HG03378 (cell line): ENCODE measurements at regions not wholly inside any gene's neighbourhood (a gene's known extent, or its start where the extent isn't known, plus 50 kb on each side); places are given as distances from the start of the nearest gene placed in this dataset.

Experiments used
- ATAC-seq: cut with Tn5 transposase; IDR thresholded peaks from one replicate; pipeline ENCODE4 v1.9.1; 2021; ENCODE audit warnings: mild to moderate bottlenecking, moderate library complexity; ENCODE audit not compliant: unreplicated experiment

DNA sequence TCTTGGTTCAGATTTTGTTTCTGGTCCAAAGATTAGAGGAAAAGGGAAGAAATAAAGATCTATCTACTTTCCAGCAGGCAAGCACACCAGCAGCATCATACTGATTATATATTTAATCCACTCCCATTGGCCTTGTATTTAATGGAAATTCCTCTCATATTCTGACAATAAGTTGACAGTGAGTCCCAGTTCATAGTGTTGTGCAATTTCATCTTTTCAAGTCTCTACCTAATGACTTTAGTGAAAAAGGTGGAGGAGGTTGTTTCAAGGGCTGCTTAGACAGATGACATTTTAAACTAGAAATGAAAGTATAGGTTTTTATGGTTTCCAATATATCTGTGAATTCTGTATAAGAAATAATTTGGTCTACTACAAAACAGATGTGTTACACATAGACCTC is 298.6 kb downstream of the PABPC4L start:
- no peak for ATAC-seq

DNA sequence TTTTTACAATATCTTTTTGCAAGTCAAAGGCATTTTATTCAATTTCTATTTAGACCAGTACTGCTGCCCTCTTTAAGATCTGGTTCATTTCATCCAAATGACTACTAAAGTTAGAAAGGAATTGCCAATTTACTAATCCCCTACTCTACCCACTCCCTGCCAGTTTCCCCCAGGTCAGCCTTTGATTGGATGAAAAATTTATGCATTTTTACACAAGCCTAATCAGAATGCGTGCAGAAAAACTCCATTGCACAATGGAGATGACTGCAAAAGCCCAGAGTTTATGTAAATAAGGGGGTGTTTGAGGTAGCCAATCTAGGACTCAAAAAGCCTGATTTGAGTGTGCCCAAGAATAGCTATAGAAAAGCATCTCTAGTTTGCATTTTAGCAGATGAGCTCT is 310.6 kb downstream of the PABPC4L start:
- ATAC-seq = no peak

- no peak for ATAC-seq
Measured at GRCh38 chr4:133887723-133888122, 313.9 kb downstream of the PABPC4L start.

DNA sequence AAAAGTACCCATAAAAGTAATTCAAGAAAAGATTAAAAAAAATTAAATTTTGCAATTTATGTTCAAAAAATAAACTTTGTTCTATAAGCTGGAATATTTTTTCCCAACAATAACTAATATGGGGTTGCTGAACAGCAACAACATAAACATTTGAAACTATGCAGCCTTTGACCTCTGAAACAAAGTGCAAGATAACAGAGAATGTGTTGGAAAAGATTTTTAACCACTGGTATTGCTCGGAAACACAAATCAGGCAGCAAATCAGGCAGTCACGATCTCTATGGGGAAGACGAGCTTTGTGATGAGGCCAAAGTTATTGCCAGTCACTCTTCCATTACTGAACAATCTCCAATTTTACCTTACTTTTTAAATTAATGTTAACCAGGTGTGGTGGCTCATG is 332.1 kb downstream of the PABPC4L start:
- no peak for ATAC-seq

GRCh38 chr4:133868856-133869255 is 332.7 kb downstream of the PABPC4L start:
- ATAC-seq = no peak

DNA sequence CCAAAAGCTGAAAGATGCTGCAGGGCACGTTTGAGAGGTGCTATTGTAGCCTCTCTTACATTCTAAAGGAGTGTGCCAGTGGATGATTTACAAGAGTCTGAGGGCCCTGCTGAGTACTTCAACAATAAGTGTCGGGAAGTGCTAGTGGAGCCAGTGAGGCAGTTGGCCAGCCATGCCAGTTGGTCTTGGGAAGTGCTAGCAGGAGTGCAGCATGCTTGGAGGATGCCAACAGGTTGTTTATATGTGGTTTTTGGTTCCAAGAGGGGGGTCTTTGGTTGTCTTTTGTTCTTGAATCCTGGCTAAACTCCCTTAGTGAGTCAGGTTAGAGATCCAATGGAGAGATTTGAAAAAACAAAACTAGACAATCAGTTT is 335.3 kb downstream of the PABPC4L start:
- ATAC-seq = no peak

DNA sequence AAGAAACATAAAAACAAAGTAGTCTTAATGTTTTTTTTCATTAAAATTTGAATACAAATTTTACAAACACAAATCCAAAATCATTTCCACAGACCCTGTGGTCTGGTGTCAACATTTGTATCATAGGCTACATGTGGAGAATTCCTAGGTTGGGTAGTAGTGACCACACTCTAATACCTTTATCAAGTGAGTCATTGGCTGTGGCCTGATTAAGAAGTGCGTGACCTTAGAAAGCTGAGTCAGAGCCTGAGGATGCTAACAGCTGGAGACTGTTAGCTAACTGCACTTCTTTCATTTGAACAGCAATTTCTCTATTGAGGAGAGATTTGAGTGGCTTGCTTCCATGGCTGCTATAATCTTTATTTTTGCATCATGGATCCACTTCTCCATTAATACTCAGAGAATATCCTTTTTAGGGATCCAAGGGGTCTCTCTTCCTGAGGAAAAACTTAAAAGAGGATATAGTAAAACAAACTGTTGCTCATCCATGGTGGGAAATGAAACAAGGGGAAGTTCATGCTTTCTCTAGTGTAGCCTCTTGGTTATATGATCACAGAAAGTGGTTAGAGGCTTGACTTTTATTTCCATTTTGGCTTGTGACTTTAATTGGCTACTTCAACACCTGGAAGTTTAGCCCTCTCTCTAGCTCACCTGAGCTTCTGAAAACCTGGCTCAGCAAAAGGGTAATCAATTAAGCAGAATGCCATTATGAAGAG is 335.8 kb downstream of the PABPC4L start:
- no peak for ATAC-seq

DNA sequence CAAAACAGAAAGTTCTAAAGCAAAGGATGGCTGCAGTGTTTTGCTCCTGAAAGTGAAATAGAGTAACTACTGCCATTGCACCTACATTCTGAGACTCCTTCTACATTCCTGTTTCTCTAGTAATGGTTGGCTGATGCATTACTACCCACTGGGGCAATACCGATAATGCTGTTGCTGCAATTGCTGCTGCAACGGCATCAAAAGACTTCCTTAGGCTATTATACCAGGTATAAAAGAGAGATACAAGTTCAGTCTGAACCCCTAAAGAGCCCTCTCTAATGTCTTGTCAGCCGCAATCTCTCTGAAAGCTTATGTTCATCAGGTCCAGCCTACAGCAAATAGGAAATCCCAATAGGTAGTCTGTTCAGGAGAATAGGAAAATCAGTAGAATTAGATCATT is 338.4 kb downstream of the PABPC4L start:
- ATAC-seq = no peak

DNA sequence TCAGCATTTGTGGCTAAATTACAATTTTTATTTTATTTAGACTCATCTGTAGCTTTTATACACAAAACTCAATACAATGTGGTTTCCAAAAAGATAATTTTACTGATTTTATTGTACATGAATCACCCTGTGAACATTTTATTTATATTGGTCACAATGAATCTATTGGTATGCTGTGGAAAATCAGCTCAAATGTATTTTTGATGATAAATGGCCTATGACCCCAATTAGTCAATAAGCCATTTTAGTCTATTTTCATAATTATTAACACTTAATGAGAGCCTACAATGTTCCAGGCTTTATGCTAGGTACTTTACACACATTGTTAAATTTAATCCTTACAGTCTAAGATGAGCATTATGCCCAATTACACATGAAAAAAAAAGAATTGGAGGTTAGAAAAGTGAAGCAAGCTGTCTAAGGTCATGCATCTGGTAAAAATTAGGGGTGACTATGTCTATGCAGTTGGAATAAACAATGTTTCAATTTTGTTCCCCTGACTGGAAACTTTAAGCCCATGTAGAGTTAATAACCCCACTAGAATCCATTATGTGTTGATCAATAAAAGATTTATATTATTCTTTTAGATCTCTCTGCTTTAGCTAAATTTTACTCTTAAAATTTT is 344.7 kb downstream of the PABPC4L start:
- ATAC-seq = no peak

DNA sequence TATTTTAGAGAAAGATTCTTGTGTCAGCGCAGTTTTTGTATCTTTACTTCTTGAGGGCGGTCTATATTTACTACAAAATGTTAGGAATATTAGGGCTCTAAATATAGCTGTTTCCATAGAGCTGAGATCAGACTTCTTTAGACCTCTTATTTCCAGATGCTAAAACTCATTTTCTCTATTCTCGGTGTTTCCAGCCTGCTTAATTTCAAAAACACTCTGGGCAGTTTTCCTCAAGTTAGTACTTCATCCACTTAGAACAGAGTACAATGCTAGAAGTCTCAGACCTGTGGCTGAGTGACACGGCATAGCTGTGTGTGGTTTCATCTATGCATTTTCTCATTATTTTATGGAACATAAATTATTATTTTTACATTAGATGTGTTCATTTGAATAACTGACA is 346.6 kb downstream of the PABPC4L start:
- ATAC-seq = no peak

DNA sequence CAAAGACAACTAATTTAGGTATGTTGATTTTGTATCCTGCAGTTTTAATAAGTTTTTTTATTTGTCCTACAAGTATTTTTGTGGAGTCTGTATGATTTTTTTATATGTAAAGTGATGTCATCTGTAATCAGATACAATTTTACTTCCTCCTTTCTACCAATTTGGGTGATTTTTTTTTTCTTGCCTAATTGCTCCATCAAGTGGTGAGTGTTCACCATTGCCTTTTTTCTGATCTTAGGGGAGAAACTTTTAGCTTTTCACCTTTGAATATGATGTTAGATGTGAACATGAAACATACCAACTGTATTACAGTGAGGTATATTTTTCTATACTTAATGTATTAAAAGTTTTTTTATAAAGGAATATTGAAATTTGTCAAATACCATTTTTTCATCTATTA is 362.3 kb downstream of the PABPC4L start:
- ATAC-seq = no peak

DNA sequence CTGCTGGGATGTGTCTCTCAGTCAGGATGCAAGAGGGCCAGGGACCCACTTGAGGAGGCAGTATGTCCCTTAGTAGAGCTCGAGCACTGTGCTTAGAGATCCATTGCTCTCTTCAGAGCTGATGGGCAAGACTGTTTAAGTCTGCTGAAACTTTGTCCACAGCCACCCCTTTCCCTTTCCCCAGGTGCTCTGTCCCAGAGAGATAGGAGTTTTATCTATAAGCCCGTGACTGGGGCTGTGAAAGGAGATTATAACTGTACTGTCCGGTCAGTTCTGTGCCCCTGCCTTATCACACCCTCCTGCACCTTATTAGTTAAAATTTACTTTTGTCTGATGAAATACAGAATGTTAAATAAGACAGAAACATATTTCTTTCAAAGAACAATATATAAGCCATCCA is 378.4 kb downstream of the PABPC4L start:
- ATAC-seq = no peak

DNA sequence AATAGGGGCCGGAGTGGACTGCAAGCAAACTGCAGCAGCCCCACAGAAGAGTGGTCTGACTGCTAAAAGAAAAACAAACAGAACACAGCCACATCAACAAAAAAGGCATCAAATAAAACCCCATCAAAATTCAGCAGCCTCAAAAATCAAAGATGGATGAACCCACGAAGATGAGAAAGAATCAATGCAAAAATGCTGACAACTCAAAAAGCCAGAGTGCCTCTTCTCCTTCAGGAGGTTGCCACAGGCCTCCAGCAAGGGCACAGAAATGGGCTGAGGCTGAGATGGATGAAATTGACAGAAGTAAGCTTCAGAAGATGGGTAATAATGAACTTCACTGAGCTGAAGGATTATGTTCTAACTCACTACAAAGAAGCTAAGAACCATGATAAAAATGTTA is 388.6 kb downstream of the PABPC4L start:
- ATAC-seq = no peak

DNA sequence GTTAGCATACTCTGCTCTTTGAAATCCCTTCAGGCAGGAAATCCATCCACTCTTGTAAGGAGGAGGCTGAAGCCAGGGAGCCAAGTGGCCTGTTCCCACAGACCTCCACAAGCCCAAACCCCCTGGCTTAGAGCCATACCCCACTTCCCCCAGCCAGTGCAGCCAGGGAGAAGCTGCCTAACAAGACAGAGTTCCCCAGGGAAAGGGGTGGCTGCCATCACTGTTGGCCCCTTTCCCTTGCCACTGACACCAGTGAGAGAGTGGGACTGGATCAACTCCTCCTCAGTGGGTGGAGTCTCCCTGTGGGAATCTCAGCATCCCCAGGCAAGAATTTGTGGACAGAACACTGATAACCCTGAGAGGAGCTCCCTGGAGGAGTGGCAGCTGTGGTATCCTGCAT is 389.4 kb downstream of the PABPC4L start:
- ATAC-seq = no peak

- no peak for ATAC-seq
Measured at GRCh38 chr4:133808151-133808550, 393.4 kb downstream of the PABPC4L start.

GRCh38 chr4:133803341-133803740 is 398.2 kb downstream of the PABPC4L start:
- no peak for ATAC-seq

DNA sequence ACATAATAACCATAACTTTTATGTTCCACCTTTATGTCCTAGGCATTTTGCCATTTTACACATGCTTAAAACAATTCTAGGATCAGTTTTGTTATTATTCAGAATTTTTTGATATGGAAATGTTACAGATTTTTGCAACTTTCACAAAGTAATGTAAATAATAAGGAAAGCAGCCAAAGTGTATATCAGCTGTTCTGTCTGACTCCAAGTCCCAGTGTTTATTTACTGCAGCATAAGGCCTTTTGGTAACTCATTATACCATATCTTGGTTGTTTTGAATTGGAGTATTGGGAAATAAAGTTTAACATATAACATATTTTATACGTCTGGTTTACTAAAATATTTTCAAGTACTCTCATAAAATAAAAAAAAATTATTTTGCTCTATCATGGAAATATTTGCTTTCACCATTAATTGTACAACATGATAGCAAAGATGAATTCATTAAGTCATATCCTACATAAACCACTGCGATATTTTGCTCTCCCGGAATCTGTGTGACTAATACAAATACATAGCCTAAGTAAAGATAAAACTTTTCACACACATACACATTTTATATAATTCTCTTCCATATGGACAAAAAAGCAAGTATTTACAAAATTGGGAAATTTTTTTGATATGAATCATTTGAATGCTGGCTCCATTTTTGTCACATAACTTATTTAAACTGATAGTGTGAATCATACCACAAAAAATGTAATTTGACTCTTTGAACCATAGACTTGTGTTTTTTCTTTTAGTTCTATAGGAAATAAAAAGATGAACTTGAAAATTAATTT is 399.0 kb downstream of the PABPC4L start:
- no peak for ATAC-seq

DNA sequence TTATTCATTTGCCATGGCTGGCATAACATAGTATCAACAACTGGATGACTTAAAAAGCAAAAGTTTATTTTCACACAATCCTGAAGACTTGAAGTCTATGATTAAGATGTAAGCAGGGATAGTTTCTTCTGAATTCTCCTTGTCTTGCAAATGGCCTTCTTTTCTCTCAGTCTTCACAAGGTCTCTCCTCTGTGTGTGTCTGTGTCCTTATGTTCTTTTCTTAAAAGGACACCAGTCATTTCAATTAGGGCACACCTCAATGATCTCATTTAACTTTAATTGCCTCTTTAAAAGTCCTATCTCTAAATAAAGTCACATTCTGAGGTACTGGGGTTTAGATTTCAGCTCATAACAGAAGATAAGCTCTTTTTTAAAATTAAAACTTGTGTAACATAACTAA is 399.7 kb downstream of the PABPC4L start:
- no peak for ATAC-seq

DNA sequence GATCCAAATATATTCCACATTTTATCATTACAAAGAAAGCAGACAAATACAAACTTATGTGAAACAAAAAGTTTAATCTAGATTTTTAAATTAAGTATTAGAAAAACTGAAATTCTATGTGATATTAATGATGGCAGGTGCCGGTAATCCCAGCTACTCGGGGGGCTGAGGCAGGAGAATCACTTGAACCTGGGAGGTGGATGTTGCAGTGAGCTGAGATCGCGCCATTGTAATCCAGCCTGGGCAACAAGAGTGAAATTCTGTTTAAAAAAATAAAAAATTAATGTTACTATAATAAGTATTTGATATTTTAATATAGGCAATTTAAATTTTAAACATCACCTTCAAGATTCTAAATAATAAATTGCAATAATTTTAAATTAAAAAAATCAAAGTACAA is 400.6 kb downstream of the PABPC4L start:
- no peak for ATAC-seq

GRCh38 chr4:133799717-133800315 is 401.8 kb downstream of the PABPC4L start:
- no peak for ATAC-seq

GRCh38 chr4:133777661-133778060 is 423.9 kb downstream of the PABPC4L start:
- no peak for ATAC-seq

GRCh38 chr4:133776961-133777360 is 424.6 kb downstream of the PABPC4L start:
- ATAC-seq = no peak
